Skeletal muscle tissue (tissue), 3 donors: ENCODE measurements at regions not wholly inside any gene's neighbourhood (a gene's known extent, or its start where the extent isn't known, plus 50 kb on each side); places are given as distances from the start of the nearest gene placed in this dataset.
"Not testable (repeated sequence)": the region's sequence is repeated elsewhere in the genome, so short reads cannot be mapped to it uniquely, and the experiment has no call there.

Experiments used
- H3K27ac ChIP-seq: one replicate; pipeline ENCODE4 v1.7.0; 2013; ENCODE audit warnings: mild to moderate bottlenecking, low read depth, low read length, inconsistent platforms
- H3K27me3 ChIP-seq, 3 donors: one replicate each; pipeline ENCODE4 v1.7.0; 2013; ENCODE audit warnings: low read length in 3 of 3; ENCODE audit not compliant: control insufficient read depth in 3 of 3, insufficient read depth in 3 of 3
- H3K36me3 ChIP-seq, 3 donors: one replicate each; pipeline ENCODE4 v1.7.0; 2013; ENCODE audit warnings: low read length in 3 of 3; ENCODE audit not compliant: control insufficient read depth in 3 of 3, insufficient read depth in 3 of 3
- H3K4me1 ChIP-seq, 3 donors: one replicate each; pipeline ENCODE4 v1.7.0; 2013; ENCODE audit warnings: low read length in 3 of 3, mild to moderate bottlenecking in 3 of 3; ENCODE audit not compliant: control insufficient read depth in 3 of 3, insufficient read depth in 3 of 3
- H3K4me3 ChIP-seq, 3 donors: one replicate each; pipeline ENCODE4 v1.7.0; 2013; ENCODE audit warnings: low read length in 3 of 3
- H3K9ac ChIP-seq, 3 donors: one replicate each; pipeline ENCODE4 v1.7.0; 2013; ENCODE audit warnings: low read length in 3 of 3, mild to moderate bottlenecking in 3 of 3, moderate library complexity in 2 of 3, low read depth in 1 of 3
- H3K9me3 ChIP-seq, 3 donors: one replicate each; pipeline ENCODE4 v1.7.0; 2013; ENCODE audit warnings: low read length in 3 of 3; ENCODE audit not compliant: control insufficient read depth in 3 of 3
- donor health status: Osteomylitis.

GRCh38 chr3:87755852-87756251, 303.0 kb downstream of the CGGBP1 start:
- no peak overlapping the region for H3K9ac ChIP-seq
- no peak overlapping the region for H3K4me3 ChIP-seq
- no peaks in the 10 kb centered on the region for H3K9me3 ChIP-seq
- no peak overlapping the region for H3K27ac ChIP-seq
- no peaks in the 10 kb centered on the region for H3K4me1 ChIP-seq
- no peaks in the 10 kb centered on the region for H3K27me3 ChIP-seq
- no peaks in the 10 kb centered on the region for H3K36me3 ChIP-seq

DNA sequence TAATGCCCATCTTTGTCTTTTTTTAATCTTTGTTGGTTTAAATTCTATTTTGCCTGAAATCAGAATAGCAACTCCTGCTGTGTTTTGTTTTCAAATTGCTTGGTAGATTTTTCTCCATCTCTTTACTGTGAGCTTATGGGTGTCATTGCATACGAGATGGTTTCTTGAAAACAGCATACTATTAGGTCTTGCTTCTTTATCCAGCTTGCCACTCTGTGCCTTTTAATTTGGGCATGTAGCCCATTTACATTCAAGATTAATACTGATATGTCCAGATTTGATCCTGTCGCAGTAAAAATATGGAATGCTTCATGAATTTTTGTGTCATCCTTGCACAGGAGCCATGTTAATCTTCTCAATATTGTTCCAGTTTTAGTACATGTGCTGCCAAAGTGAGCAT, 316.6 kb downstream of the CGGBP1 start:
- Histone ChIP-seq H3K9me3 (peaks cover 0 to 5% (median 0%) of the 10 kb centered on the region in 3 donors), H3K4me1 (no peaks in the 10 kb centered on the region), H3K27ac (no peak overlapping the region), H3K27me3 (no peaks in the 10 kb centered on the region), H3K4me3 (no peak overlapping the region), H3K36me3 (no peaks in the 10 kb centered on the region), H3K9ac (no peak overlapping the region)

GRCh38 chr3:87740894-87741293, 317.9 kb downstream of the CGGBP1 start:
- not testable (repeated sequence) for H3K27me3 ChIP-seq, H3K4me3 ChIP-seq, H3K4me1 ChIP-seq, H3K9ac ChIP-seq, H3K36me3 ChIP-seq, H3K27ac ChIP-seq, H3K9me3 ChIP-seq

DNA sequence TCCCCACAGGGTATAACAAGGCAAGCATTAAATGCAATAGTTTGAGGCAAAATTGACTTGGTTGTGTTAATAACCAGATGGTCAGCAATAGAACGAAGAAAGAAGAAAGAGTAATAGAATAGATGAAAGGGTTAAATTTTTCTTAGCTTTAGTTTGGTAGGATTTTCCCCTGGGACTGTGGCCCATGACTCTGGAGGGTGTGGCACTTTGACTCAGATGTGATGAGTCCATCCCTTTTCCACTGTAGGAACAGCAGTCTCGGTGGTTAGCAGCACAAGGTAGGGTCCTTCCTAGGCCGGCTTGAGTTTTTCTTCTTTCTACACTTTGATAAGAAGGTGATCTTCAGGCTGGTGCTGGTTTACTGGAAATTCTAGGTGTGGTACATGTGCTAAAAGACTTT, 321.0 kb downstream of the CGGBP1 start:
- H3K9ac ChIP-seq, H3K4me3 ChIP-seq, H3K4me1 ChIP-seq, H3K9me3 ChIP-seq, H3K27me3 ChIP-seq, H3K36me3 ChIP-seq, H3K27ac ChIP-seq: not testable (repeated sequence)

- no peaks in the 10 kb centered on the region for H3K9me3 ChIP-seq
- H3K4me1 ChIP-seq: no peaks in the 10 kb centered on the region
- no peak overlapping the region for H3K27ac ChIP-seq
- no peaks in the 10 kb centered on the region for H3K36me3 ChIP-seq
- H3K9ac ChIP-seq: no peak overlapping the region
- no peak overlapping the region for H3K4me3 ChIP-seq
- no peaks in the 10 kb centered on the region for H3K27me3 ChIP-seq
These were observed 325.0 kb downstream of the CGGBP1 start for GRCh38 chr3:87733671-87734367.

GRCh38 chr3:87732294-87732693, 326.5 kb downstream of the CGGBP1 start:
- no peak overlapping the region for H3K4me3 ChIP-seq
- H3K9ac ChIP-seq: no peak overlapping the region
- H3K27me3 ChIP-seq: no peaks in the 10 kb centered on the region
- H3K27ac ChIP-seq: no peak overlapping the region
- no peaks in the 10 kb centered on the region for H3K36me3 ChIP-seq
- no peaks in the 10 kb centered on the region for H3K9me3 ChIP-seq
- no peaks in the 10 kb centered on the region for H3K4me1 ChIP-seq

- H3K27me3 ChIP-seq: no peaks in the 10 kb centered on the region
- no peak overlapping the region for H3K9ac ChIP-seq
- no peaks in the 10 kb centered on the region for H3K36me3 ChIP-seq
- no peak overlapping the region for H3K27ac ChIP-seq
- no peaks in the 10 kb centered on the region for H3K9me3 ChIP-seq
- no peak overlapping the region for H3K4me3 ChIP-seq
- H3K4me1 ChIP-seq: no peaks in the 10 kb centered on the region
These were observed 331.0 kb downstream of the CGGBP1 start for GRCh38 chr3:87727783-87728182.

DNA sequence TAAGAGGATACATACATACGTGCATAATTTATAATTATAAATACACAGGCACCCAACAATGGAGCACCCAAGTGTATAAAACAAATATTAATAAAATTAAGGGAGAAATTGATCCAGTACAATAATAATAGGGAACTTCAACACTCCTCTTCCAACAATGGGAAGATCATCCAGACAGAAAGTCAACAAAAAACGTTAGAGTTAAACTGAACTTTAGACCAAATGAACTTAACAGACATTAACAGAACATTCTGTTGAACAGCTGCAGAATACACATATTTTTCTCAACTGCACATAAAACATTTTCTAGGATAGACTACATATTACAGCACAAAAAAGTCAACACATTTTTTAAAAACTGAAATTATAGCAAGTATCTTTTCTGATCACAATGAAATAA, 339.7 kb downstream of the CGGBP1 start:
- Histone ChIP-seq H3K36me3 (no peaks in the 10 kb centered on the region), H3K9me3 (no peaks in the 10 kb centered on the region), H3K9ac (no peak overlapping the region), H3K4me3 (no peak overlapping the region), H3K27me3 (no peaks in the 10 kb centered on the region), H3K27ac (no peak overlapping the region), H3K4me1 (no peaks in the 10 kb centered on the region)

- Histone ChIP-seq H3K9ac (no peak overlapping the region), H3K4me1 (no peaks in the 10 kb centered on the region), H3K36me3 (no peaks in the 10 kb centered on the region), H3K9me3 (no peaks in the 10 kb centered on the region), H3K4me3 (no peak overlapping the region), H3K27ac (no peak overlapping the region), H3K27me3 (no peaks in the 10 kb centered on the region)
These were observed 348.3 kb downstream of the CGGBP1 start for GRCh38 chr3:87710511-87710910.

GRCh38 chr3:87710028-87710427, 348.8 kb downstream of the CGGBP1 start:
- Histone ChIP-seq H3K27ac (no peak overlapping the region), H3K27me3 (no peaks in the 10 kb centered on the region), H3K9me3 (no peaks in the 10 kb centered on the region), H3K9ac (no peak overlapping the region), H3K4me1 (no peaks in the 10 kb centered on the region), H3K4me3 (no peak overlapping the region), H3K36me3 (no peaks in the 10 kb centered on the region)

DNA sequence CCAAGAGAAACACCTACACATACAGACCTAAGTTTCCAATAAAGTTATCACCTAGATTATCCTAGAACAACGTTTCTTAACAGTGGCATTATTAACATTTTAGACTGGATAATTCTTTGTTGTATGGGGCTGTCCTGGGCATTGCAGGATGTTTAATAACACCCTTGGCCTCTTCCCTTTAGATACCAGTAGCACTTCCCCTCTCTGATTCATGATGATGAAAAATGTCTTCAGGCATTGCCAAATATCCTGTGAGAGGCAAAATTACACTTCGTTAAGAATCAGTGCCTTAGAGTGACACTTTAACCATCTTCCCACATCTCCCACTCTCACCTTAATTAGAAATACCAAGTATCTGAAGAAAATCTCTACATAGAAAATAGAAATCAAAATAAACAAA, 352.6 kb downstream of the CGGBP1 start:
- Histone ChIP-seq H3K4me1 (no peaks in the 10 kb centered on the region), H3K9me3 (no peaks in the 10 kb centered on the region), H3K27ac (no peak overlapping the region), H3K4me3 (no peak overlapping the region), H3K9ac (no peak overlapping the region), H3K36me3 (no peaks in the 10 kb centered on the region), H3K27me3 (no peaks in the 10 kb centered on the region)
